Esophagus squamous epithelium (tissue), 5 donors: ENCODE measurements at regions not wholly inside any gene's neighbourhood (a gene's known extent, or its start where the extent isn't known, plus 50 kb on each side); places are given as distances from the start of the nearest gene placed in this dataset.
"Not testable (repeated sequence)": the region's sequence is repeated elsewhere in the genome, so short reads cannot be mapped to it uniquely, and the experiment has no call there.

Experiments used
- DNase-seq: peaks from one replicate; lab custom pipeline; 2025; lab: John Stamatoyannopoulos, UW
- H3K27ac ChIP-seq, 4 donors: fragments of 200-600 bp; sonication (generic); one replicate each; pipeline ENCODE4 v1.5.1; 2016 to 2019; ENCODE audit warnings: mild to moderate bottlenecking in 1 of 4
- H3K27me3 ChIP-seq, 4 donors: fragments of 200-600 bp; sonication (generic); 1 replicate in 3 of 4; 2 replicates in 1 of 4; pipeline versions ENCODE4 v1.5.1 to v1.6.0; 2017 to 2021; ENCODE audit warnings: antibody characterized with exemption in 1 of 4
- H3K36me3 ChIP-seq, 3 donors: fragments of 200-600 bp; sonication (generic); one replicate each; pipeline ENCODE4 v1.5.1; 2016 to 2019
- H3K4me1 ChIP-seq, 3 donors: fragments of 200-600 bp; sonication (generic); one replicate each; pipeline ENCODE4 v1.5.1; 2017 to 2019
- H3K4me3 ChIP-seq, 4 donors: fragments of 200-600 bp; sonication (generic); 1 replicate in 3 of 4; 2 replicates in 1 of 4; pipeline ENCODE4 v1.5.1; 2016 to 2019; ENCODE audit warnings: mild to moderate bottlenecking in 2 of 4, moderate library complexity in 1 of 4
- H3K9me3 ChIP-seq, 3 donors: fragments of 200-600 bp; sonication (generic); one replicate each; pipeline ENCODE4 v1.5.1; 2016 to 2019
- CTCF ChIP-seq, 6 experiments: fragments of 450-650 bp in 4 of 6; fragments of 200-600 bp in 2 of 6; sonication (generic) in 2 of 6; IDR thresholded peaks; one replicate each; pipeline ENCODE4 v1.5.1; 2016 to 2019; ENCODE audit warnings: antibody characterized with exemption in 6 of 6, mild to moderate bottlenecking in 4 of 6, moderate library complexity in 4 of 6
- POLR2A ChIP-seq, 4 donors: fragments of 450-650 bp; IDR thresholded peaks; one replicate each; pipeline ENCODE4 v1.6.1; 2017; ENCODE audit warnings: antibody characterized with exemption in 4 of 4, mild to moderate bottlenecking in 4 of 4, moderate library complexity in 3 of 4
- WGBS, 2 donors: methylation state at CpG; one replicate each; pipeline ENCODE4 v1.1.5; 2018; 5-methylcytosine and 5-hydroxymethylcytosine counted together
- intact Hi-C: fragments of 100-400 bp; cut with DNase I; formaldehyde crosslinking; loops from one replicate; pipeline ENCODE4 v1.15.0; 2022
- donor health status: DM: yes; HTN: yes; CAD: no.

GRCh38 chr16:26827386-26827785 is 239.3 kb upstream of the C16orf82 start:
- Histone ChIP-seq H3K4me3 (no peak overlapping the region), H3K27ac (no peak overlapping the region), H3K36me3 (no peaks in the 10 kb centered on the region), H3K4me1 (peaks cover 0 to 21% (median 0%) of the 10 kb centered on the region in 3 donors), H3K27me3 (no peaks in the 10 kb centered on the region), H3K9me3 (no peaks in the 10 kb centered on the region)
- 92 to 97% methylated on average over 4 of the region's 4 CpGs for WGBS, 2 donors
- TF ChIP-seq POLR2A (IDR thresholded peaks at IDR 0.05) = no peak
- TF ChIP-seq CTCF (IDR thresholded peaks at IDR 0.05) = no peak
- intact Hi-C loops = no loop called here
- no peak for DNase-seq

GRCh38 chr16:26830428-26831127 is 236.1 kb upstream of the C16orf82 start:
- DNase-seq = no peak
- intact Hi-C loops = no loop called here
- no peaks in the 10 kb centered on the region for H3K36me3 ChIP-seq
- no peak for TF ChIP-seq POLR2A (IDR thresholded peaks at IDR 0.05)
- H3K27ac ChIP-seq = no peak overlapping the region
- WGBS, 2 donors = 58 to 73% methylated on average over 4 to 5 of the region's 5 CpGs
- peaks cover 0 to 20% (median 0%) of the 10 kb centered on the region in 3 donors for H3K4me1 ChIP-seq
- no peak overlapping the region for H3K4me3 ChIP-seq
- H3K9me3 ChIP-seq = no peaks in the 10 kb centered on the region
- H3K27me3 ChIP-seq = no peaks in the 10 kb centered on the region

- intact Hi-C loops, H3K9me3 ChIP-seq, DNase-seq, H3K36me3 ChIP-seq, H3K4me1 ChIP-seq, H3K4me3 ChIP-seq, H3K27me3 ChIP-seq, H3K27ac ChIP-seq: not testable (repeated sequence)
- no CpG with 5 or more reads among the region's 31 CpGs for WGBS, 2 donors
Observed at GRCh38 chr16:26836114-26836513, 230.6 kb upstream of the C16orf82 start.

- H3K4me3 ChIP-seq = no peak overlapping the region
- no peaks in the 10 kb centered on the region for H3K27me3 ChIP-seq
- intact Hi-C loops = no loop called here
- no peak for TF ChIP-seq CTCF (IDR thresholded peaks at IDR 0.05)
- TF ChIP-seq POLR2A (IDR thresholded peaks at IDR 0.05) = no peak
- no peaks in the 10 kb centered on the region for H3K36me3 ChIP-seq
- no peak overlapping the region for H3K27ac ChIP-seq
- H3K4me1 ChIP-seq = no peaks in the 10 kb centered on the region
- 75 to 77% methylated on average over 5 to 6 of the region's 6 CpGs for WGBS, 2 donors
- H3K9me3 ChIP-seq = no peaks in the 10 kb centered on the region
- DNase-seq = no peak
Observed at GRCh38 chr16:26838931-26839330, 227.8 kb upstream of the C16orf82 start.

GRCh38 chr16:26840691-26841090 is 226.0 kb upstream of the C16orf82 start:
- no peak for DNase-seq
- Histone ChIP-seq H3K4me3 (no peak overlapping the region), H3K27ac (no peak overlapping the region), H3K36me3 (no peaks in the 10 kb centered on the region), H3K9me3 (no peaks in the 10 kb centered on the region), H3K27me3 (no peaks in the 10 kb centered on the region), H3K4me1 (no peaks in the 10 kb centered on the region)
- intact Hi-C loops = no loop called here
- WGBS, 2 donors = 86 to 91% methylated on average over 7 of the region's 7 CpGs
- no peak for TF ChIP-seq POLR2A (IDR thresholded peaks at IDR 0.05)
- no peak for TF ChIP-seq CTCF (IDR thresholded peaks at IDR 0.05)

- H3K9me3 ChIP-seq = peaks cover 0 to 12% (median 0%) of the 10 kb centered on the region in 3 donors
- H3K4me3 ChIP-seq = no peak overlapping the region
- H3K4me1 ChIP-seq = no peaks in the 10 kb centered on the region
- DNase-seq = no peak
- no peaks in the 10 kb centered on the region for H3K36me3 ChIP-seq
- no peaks in the 10 kb centered on the region for H3K27me3 ChIP-seq
- TF ChIP-seq POLR2A (IDR thresholded peaks at IDR 0.05) (no peak), CTCF (IDR thresholded peaks at IDR 0.05) (no peak)
- H3K27ac ChIP-seq = no peak overlapping the region
- 64 to 93% methylated on average over 3 to 4 of the region's 4 CpGs for WGBS, 2 donors
- intact Hi-C loops = no loop called here
Observed at GRCh38 chr16:26856271-26856670, 210.5 kb upstream of the C16orf82 start.
